PC-9 (cell line): ENCODE measurements at regions not wholly inside any gene's neighbourhood (a gene's known extent, or its start where the extent isn't known, plus 50 kb on each side); places are given as distances from the start of the nearest gene placed in this dataset.

Source experiments
- BruUV-seq: library from RNA; stranded (reverse); fragments of 400-500 nt; replicated peaks from 2 replicates; lab custom pipeline; 2021; lab: Mats Ljungman, UMichigan
- CTCF ChIA-PET: fragments of 300-600 bp; sonication (Branson Sonifier 250); formaldehyde crosslinking; loops from one replicate; lab custom pipeline; 2022; ENCODE audit warnings: antibody characterized with exemption; lab: Charles Lee
- POLR2A ChIA-PET: fragments of 300-600 bp; sonication (Branson Sonifier 250); formaldehyde crosslinking; loops from one replicate; lab custom pipeline; 2022; ENCODE audit warnings: antibody characterized with exemption; ENCODE audit not compliant: unreplicated experiment; lab: Charles Lee
- DNase-seq, 2 experiments: peaks; one replicate each; pipeline versions ENCODE4 v3.0.0 to v3.0.0-alpha.2; 2015 to 2022; ENCODE audit warnings: mixed read lengths in 1 of 2
- H2AFZ ChIP-seq: fragments of 200-600 bp; sonication (generic); 2 replicates; pipeline ENCODE4 v1.8.1; 2017; ENCODE audit warnings: antibody characterized with exemption
- H3F3A ChIP-seq: fragments of 200-600 bp; sonication (generic); 2 replicates; pipeline ENCODE4 v1.8.1; 2017; ENCODE audit warnings: antibody characterized with exemption, mild to moderate bottlenecking, low read depth; ENCODE audit not compliant: insufficient read depth
- H3K27ac ChIP-seq: fragments of 200-600 bp; sonication (generic); 2 replicates; pipeline ENCODE4 v1.6.1; 2016; ENCODE audit warnings: mixed run types
- H3K27me3 ChIP-seq: fragments of 200-600 bp; sonication (generic); 2 replicates; pipeline ENCODE4 v1.6.1; 2016; ENCODE audit warnings: low read depth, mixed run types; ENCODE audit not compliant: insufficient read depth
- H3K36me3 ChIP-seq: fragments of 200-600 bp; sonication (generic); 2 replicates; pipeline ENCODE4 v1.6.1; 2016; ENCODE audit warnings: low read depth, mixed run types
- H3K4me1 ChIP-seq: fragments of 200-600 bp; sonication (generic); replicated peaks from 2 replicates; pipeline ENCODE4 v1.6.1; 2016; ENCODE audit warnings: mixed run types; ENCODE audit not compliant: insufficient read depth
- H3K4me2 ChIP-seq: fragments of 200-600 bp; sonication (generic); 2 replicates; pipeline ENCODE4 v1.6.1; 2017; ENCODE audit warnings: mixed run types
- H3K4me3 ChIP-seq: fragments of 200-600 bp; sonication (generic); 2 replicates; pipeline ENCODE4 v1.6.1; 2016; ENCODE audit warnings: mixed run types
- H3K79me2 ChIP-seq: fragments of 200-600 bp; sonication (generic); 2 replicates; pipeline ENCODE4 v1.6.1; 2017; ENCODE audit warnings: low read depth, mixed run types
- H3K9me2 ChIP-seq: fragments of 200-600 bp; sonication (generic); 2 replicates; pipeline ENCODE4 v1.8.1; 2017; ENCODE audit warnings: mild to moderate bottlenecking; ENCODE audit not compliant: insufficient read depth
- H3K9me3 ChIP-seq: fragments of 200-600 bp; sonication (generic); 2 replicates; pipeline ENCODE4 v1.8.1; 2016; ENCODE audit warnings: low read depth; ENCODE audit not compliant: insufficient read depth
- H4K20me1 ChIP-seq: fragments of 200-600 bp; sonication (generic); 2 replicates; pipeline ENCODE4 v1.8.1; 2017; ENCODE audit not compliant: insufficient read depth
- EZH2 ChIP-seq: fragments of 200-600 bp; sonication (generic); IDR thresholded peaks from 2 replicates; pipeline ENCODE4 v1.8.0; 2017; ENCODE audit warnings: antibody characterized with exemption, low read depth
- intact Hi-C: fragments of 100-400 bp; cut with micrococcal nuclease; formaldehyde crosslinking; loops from one replicate; pipeline ENCODE4 v1.10.0; 2022; ENCODE audit not compliant: unreplicated experiment
- TF ChIP-seq, protein P1 (sequence below): fragments of 200-600 bp; sonication (generic); conservative IDR thresholded peaks from 2 replicates; pipeline ENCODE4 v1.6.1; 2017; ENCODE audit warnings: mixed run types, antibody characterized with exemption, mild to moderate bottlenecking, moderate library complexity

DNA sequence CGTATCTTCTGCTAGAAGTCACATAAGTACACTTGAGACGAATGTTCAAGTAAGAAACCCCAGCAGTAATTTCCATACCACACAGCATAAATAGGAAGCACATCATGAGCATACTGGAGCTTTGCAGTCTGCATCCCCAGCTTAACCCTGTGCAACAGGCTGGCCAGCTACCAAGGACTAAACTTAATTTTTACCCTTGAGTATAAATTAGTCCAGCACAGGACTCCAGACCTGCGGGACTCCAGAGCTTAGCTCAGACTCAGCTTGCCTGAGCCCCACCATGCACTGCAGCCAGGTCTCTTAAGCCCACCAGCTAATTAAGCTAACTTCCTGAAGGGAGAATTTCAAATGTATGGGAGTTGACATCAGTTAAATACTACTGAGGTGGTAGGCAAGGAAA is 491.0 kb downstream of the ARHGEF28 start:
- no peak overlapping the region for H2AFZ ChIP-seq
- no peaks in the 10 kb centered on the region for H3F3A ChIP-seq
- no peaks in the 10 kb centered on the region for H3K27me3 ChIP-seq
- H3K36me3 ChIP-seq: no peaks in the 10 kb centered on the region
- no peaks in the 10 kb centered on the region for H4K20me1 ChIP-seq
- TF ChIP-seq, protein P1, sequence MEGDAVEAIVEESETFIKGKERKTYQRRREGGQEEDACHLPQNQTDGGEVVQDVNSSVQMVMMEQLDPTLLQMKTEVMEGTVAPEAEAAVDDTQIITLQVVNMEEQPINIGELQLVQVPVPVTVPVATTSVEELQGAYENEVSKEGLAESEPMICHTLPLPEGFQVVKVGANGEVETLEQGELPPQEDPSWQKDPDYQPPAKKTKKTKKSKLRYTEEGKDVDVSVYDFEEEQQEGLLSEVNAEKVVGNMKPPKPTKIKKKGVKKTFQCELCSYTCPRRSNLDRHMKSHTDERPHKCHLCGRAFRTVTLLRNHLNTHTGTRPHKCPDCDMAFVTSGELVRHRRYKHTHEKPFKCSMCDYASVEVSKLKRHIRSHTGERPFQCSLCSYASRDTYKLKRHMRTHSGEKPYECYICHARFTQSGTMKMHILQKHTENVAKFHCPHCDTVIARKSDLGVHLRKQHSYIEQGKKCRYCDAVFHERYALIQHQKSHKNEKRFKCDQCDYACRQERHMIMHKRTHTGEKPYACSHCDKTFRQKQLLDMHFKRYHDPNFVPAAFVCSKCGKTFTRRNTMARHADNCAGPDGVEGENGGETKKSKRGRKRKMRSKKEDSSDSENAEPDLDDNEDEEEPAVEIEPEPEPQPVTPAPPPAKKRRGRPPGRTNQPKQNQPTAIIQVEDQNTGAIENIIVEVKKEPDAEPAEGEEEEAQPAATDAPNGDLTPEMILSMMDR: no peak
- no peak for TF ChIP-seq EZH2
- H3K4me2 ChIP-seq: no peak overlapping the region
- no peaks in the 10 kb centered on the region for H3K79me2 ChIP-seq
- DNase-seq: no peak
- no peaks in the 10 kb centered on the region for H3K4me1 ChIP-seq
- no TSS peak for BruUV-seq
- intact Hi-C loops: no loop called here
- H3K27ac ChIP-seq: no peak overlapping the region
- 0 out of 2 replicates have a peak, but pooled peaks cover 5% of the 10 kb centered on the region for H3K9me3 ChIP-seq
- no peaks in the 10 kb centered on the region for H3K9me2 ChIP-seq
- ChIA-PET CTCF (no interaction called here), POLR2A (no interaction called here)
- H3K4me3 ChIP-seq: no peak overlapping the region

DNA sequence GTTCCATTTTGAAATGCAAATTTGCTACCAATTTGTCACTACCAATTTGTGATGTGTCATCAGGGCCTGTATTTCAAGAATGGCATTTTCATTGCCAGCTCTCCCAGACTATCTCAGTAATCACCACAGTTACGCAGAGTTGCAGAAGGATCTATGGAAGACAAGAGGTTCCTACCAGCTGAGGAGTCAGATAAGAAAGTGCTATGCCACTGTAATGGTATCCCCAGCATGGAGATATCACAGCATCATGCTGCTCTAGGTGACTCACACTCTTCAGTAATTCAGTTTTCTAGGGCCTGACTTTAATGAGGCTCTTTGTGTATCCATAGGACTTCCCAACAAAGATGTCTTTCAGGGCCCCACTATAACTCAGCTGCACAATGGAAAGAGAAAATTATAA is 490.3 kb downstream of the ARHGEF28 start:
- Histone ChIP-seq H3K36me3 (no peaks in the 10 kb centered on the region), H3K4me1 (no peaks in the 10 kb centered on the region), H3K27ac (no peak overlapping the region), H4K20me1 (no peaks in the 10 kb centered on the region), H3K9me2 (no peaks in the 10 kb centered on the region), H3F3A (no peaks in the 10 kb centered on the region), H3K79me2 (no peaks in the 10 kb centered on the region), H3K4me2 (no peak overlapping the region), H3K27me3 (no peaks in the 10 kb centered on the region), H3K4me3 (no peak overlapping the region), H2AFZ (no peak overlapping the region), H3K9me3 (0 out of 2 replicates have a peak, but pooled peaks cover 5% of the 10 kb centered on the region)
- intact Hi-C loops: no loop called here
- no peak for DNase-seq
- TF ChIP-seq, protein P1: no peak
- TF ChIP-seq EZH2: no peak
- ChIA-PET POLR2A (no interaction called here), CTCF (no interaction called here)
- no TSS peak for BruUV-seq

DNA sequence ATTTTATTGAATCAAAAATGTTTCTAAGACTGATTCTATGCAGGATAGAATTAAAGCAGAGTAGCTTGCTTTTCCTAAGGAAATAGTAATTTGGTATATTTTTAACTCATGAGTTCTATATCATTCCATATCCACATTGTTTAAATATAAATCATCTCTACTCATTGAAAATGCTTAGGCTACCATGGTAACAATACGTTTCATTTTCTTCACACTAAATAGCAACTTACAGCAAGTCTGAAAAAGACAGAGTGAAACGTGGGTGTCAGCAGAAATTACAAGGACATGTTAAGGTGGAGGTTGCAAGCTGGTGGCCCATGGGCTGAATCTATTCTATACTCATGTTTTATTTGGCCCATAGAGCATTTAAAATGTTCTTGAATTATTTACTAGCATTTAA is 487.9 kb downstream of the ARHGEF28 start:
- no peaks in the 10 kb centered on the region for H4K20me1 ChIP-seq
- BruUV-seq: no TSS peak
- H3K9me2 ChIP-seq: no peaks in the 10 kb centered on the region
- TF ChIP-seq EZH2: no peak
- TF ChIP-seq, protein P1: no peak
- H3F3A ChIP-seq: no peaks in the 10 kb centered on the region
- no peaks in the 10 kb centered on the region for H3K27me3 ChIP-seq
- no peak overlapping the region for H2AFZ ChIP-seq
- no peaks in the 10 kb centered on the region for H3K36me3 ChIP-seq
- no peaks in the 10 kb centered on the region for H3K79me2 ChIP-seq
- CTCF ChIA-PET: interaction anchor here (0.6 kb wide), 1 partner anchor 454 kb away, joined by 4 read pairs; no protein-coding TSS in a partner anchor
- intact Hi-C loops: no loop called here
- no peak overlapping the region for H3K4me2 ChIP-seq
- DNase-seq: no peak
- H3K9me3 ChIP-seq: no peaks in the 10 kb centered on the region
- POLR2A ChIA-PET: no interaction called here
- no peak overlapping the region for H3K27ac ChIP-seq
- H3K4me3 ChIP-seq: no peak overlapping the region
- no peaks in the 10 kb centered on the region for H3K4me1 ChIP-seq
